GM18873 (cell line): ENCODE measurements at regions not wholly inside any gene's neighbourhood (a gene's known extent, or its start where the extent isn't known, plus 50 kb on each side); places are given as distances from the start of the nearest gene placed in this dataset.
"Not testable (repeated sequence)": the region's sequence is repeated elsewhere in the genome, so short reads cannot be mapped to it uniquely, and the experiment has no call there.

Source experiments
- ATAC-seq: cut with Tn5 transposase; IDR thresholded peaks from one replicate; pipeline ENCODE4 v1.9.1; 2021; ENCODE audit warnings: mild to moderate bottlenecking, moderate library complexity, moderate number of reproducible peaks; ENCODE audit not compliant: unreplicated experiment, low FRiP score

GRCh38 chr18:2114765-2115164, 456.5 kb downstream of the METTL4 start:
- ATAC-seq = no peak

DNA sequence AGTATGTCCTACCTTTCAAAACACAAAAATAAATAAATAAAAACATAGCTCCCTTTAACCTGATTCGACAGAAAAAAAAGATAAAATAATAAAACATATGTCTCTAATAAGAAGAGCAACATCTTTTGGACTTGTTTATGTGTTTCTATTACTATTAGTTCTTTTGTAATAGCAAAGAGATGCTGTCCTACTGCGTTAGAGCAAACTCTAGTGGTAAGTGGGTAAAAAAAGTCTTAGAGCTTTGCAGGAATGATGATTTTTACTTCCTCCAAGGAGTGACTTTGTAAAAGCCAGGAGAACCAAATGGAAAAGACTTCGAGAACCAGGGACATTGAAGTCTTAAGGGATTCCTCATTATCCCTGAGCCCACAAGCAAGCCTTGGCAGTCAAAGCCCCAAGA, 450.1 kb downstream of the METTL4 start:
- ATAC-seq = no peak

- no peak for ATAC-seq
Observed at GRCh38 chr18:2123077-2123476, 448.2 kb downstream of the METTL4 start.

DNA sequence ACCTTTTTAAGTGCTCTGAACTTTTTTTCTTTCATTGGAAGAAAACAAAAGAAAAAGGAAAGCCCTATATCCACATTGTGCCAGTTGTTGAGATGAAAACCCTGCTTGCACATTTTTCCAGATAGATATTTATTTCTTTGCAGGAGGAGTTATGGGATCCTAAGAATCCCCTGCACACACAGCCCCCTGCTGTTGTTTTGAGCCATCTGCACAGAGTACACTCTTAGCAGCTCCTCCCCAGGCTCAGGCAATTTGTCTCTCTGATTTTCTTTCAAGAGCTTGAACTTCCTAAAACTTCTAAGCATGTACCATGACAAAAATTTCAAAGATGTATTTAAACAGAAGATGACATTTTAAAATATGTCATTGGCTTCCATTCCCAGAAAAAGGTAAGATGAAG, 436.9 kb downstream of the METTL4 start:
- no peak for ATAC-seq

- no peak for ATAC-seq
Observed at GRCh38 chr18:2135309-2135708, 436.0 kb downstream of the METTL4 start.

GRCh38 chr18:2138552-2138951, 432.8 kb downstream of the METTL4 start:
- no peak for ATAC-seq

- ATAC-seq = no peak
Observed at GRCh38 chr18:2139691-2140090, 431.6 kb downstream of the METTL4 start.

DNA sequence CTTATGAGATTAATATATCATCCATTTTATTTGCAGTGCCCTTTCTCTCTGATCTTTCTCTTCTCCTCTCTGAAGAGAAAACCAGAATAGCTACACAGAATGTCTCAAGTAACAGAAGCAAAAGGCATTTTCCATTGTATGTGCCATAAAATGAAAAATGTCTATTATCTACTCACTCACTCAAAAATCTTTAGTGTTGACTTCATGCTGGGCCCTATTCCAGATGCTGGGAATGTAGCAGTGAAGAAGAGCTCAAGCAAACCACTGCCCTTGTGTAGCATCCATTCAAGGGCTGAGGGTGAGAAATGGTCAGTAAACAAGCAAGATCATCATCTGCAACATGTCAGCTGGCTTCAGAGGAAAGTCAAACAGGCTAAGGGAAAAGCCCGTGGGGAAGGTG, 427.7 kb downstream of the METTL4 start:
- ATAC-seq = no peak

GRCh38 chr18:2144811-2145210, 426.5 kb downstream of the METTL4 start:
- no peak for ATAC-seq

- no peak for ATAC-seq
Observed at GRCh38 chr18:2146092-2146491, 425.2 kb downstream of the METTL4 start.

DNA sequence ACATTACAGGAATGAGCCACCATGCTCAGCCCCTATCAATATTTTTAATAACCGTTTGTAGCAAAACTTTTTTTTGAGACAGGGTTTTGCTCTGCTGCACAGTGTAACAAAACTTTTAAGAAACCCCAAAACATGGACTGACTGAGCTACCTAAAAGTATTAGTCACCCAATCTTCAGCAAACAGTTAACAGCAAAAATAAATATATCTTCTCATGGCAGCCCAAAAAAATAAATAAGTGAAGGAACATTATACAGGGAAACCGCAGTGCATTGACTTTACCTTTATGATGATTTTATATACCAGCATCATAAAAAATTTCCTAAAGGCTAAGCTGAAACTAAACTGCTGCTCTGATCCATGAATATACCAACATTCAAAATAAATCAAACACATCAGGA, 424.6 kb downstream of the METTL4 start:
- ATAC-seq = no peak

DNA sequence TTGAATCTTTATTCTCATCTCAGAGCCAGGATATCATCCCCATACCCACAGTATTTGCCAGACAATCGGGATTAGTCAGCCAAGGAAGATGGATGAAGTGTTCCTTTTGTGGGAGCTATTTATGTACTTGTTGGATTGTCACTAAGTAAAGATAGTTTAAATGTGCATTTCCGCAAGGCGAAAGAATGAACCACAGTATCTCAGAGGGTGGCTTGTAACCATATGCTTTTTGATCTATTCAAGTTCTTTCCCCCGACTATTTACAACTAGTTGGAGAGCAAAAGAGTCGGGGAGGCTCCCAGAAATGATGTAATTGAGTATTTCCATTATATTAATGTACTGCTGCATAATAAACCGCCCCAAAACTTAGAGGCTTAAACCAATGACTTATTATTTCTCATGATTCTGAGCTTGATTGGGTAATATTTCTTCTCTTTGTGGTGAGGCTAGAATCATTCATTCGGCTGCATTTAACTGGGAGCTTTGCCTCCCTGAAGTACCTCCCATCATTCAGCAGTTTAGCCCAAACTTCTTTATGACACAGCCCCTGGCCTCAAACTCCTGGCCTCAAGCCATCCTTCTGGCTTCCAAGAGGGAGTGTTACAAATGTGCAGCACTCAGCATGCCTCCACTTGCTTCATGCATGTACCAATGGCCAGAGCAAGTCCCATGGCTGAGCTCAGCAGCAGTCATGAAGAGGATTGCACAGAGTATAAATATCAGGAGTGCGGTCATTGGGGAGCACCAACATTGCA, 423.7 kb downstream of the METTL4 start:
- no peak for ATAC-seq

- no peak for ATAC-seq
Observed at GRCh38 chr18:2148823-2149222, 422.5 kb downstream of the METTL4 start.

- ATAC-seq = no peak
Observed at GRCh38 chr18:2150566-2150965, 420.7 kb downstream of the METTL4 start.

- ATAC-seq = no peak
Observed at GRCh38 chr18:2154278-2154677, 417.0 kb downstream of the METTL4 start.

DNA sequence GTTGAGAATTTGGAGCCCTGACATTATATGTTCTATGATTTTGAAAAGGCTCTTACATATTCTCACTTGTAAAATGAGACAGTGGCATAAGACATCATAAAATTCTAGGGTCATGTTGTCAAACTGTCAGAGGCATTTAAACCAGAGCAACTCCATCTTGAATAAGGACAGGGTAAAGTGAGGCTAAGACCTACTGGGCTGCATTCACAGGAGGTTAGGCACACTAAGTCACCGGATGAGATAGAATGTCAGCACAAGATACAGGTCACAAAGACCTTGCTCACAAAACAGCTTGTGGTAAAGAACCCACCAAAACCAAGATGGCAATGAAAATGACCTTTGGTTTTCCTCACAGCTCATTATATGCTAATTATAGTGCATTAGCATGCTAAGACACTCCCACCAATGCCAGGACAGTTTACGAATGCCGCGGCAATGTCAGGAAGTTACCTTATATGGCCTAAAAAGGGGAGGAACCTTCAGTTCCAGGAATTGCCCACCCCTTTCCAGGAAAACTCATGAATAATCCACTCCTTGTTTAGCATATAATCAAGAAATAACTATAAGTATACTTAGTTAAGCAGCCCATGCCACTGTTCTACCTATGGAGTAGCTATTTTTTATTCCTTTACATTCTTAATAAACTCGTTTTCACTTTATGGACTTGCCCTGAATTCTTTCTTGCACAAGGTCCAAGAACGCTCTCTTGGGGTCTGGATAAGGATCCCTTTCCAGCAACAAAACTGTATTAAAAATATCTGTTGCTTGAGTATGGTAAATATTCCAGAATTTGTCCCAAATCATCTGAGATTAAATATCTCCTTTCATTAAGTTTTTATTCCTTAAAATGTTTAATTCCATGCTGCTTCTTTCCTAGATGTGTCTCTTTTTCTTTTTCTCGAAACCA, 406.4 kb downstream of the METTL4 start:
- no peak for ATAC-seq

DNA sequence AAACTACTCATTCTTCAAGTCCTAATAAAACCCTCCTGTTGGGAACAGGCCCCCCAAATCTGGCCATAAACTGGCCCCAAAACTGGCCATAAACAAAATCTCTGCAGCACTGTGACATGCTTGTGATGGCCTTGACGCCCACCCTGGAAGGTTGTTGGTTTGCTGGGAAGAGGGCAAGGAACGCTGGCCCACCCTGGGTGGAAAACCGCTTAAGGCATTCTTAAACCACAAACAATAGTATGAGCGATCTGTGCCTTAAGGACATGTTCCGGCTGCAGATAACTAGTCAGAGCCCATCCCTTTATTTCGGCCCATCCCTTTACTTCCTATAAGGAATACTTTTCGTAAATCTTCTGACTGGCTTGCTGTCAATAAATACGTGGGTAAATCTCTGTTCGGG, 404.4 kb downstream of the METTL4 start:
- ATAC-seq = not testable (repeated sequence)

- ATAC-seq = no peak
Observed at GRCh38 chr18:2168022-2168421, 403.3 kb downstream of the METTL4 start.

GRCh38 chr18:2169656-2170055, 401.6 kb downstream of the METTL4 start:
- no peak for ATAC-seq

DNA sequence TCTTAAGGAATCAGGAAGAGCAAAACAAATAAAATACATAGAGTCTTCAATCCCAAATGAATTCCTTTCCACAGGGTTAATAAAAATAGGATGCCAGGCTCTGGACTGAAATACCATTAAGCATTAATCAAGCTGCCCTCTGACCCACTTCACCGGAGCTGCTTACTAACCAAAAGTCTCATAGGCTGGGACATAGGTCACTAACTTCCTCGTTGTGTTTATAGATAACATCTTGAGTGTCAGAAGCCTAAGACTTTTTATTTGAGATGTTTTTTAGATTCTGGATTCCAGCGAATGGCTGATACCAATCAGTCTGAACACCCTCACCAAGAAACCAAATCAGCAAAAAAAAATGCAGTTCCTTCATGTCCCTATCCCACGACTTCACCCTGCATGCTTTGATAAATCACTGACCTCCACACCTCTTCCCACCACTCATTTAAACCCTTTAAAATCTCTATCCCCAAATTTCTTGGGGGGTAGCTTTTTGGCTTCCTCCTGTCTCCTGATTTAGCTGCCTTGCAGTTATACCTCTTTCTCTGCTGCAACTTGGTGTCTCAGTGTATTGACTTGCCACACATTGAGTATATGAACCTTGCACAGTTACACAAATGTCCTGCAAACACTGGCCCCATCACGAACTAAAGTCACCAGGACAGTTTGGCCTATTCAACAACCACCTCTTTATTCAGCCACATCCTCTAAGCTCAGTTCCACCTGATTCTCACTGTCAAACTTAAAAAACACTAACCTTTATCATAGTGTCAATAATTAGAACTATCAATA, 399.3 kb downstream of the METTL4 start:
- ATAC-seq = no peak

- ATAC-seq = no peak
Observed at GRCh38 chr18:2172881-2173280, 398.4 kb downstream of the METTL4 start.
